SK-N-SH treated with all-trans-retinoic acid at 6 μM for 48 hours (cell line): ENCODE measurements at regions not wholly inside any gene's neighbourhood (a gene's known extent, or its start where the extent isn't known, plus 50 kb on each side); places are given as distances from the start of the nearest gene placed in this dataset.

Experiments
- CSDC2 ChIP-seq: fragments of 250-450 bp; sonication (Bioruptor Pico); IDR thresholded peaks from 2 replicates; pipeline ENCODE4 v1.5.0; 2020; ENCODE audit warnings: mild to moderate bottlenecking, moderate library complexity
- PPARA ChIP-seq: fragments of 250-450 bp; sonication (Bioruptor Pico); IDR thresholded peaks from 2 replicates; pipeline ENCODE4 v1.5.0; 2020; ENCODE audit warnings: mild to moderate bottlenecking, borderline replicate concordance

- TF ChIP-seq CSDC2 (CRISPR knock-in tag) (no peak), PPARA (CRISPR knock-in tag) (no peak)
These were observed 391.5 kb downstream of the SHANK2 start for GRCh38 chr11:70860888-70861287.
